ENCODE measurements at regions not wholly inside any gene's neighbourhood (a gene's known extent, or its start where the extent isn't known, plus 50 kb on each side); places are given as distances from the start of the nearest gene placed in this dataset.

GRCh38 chr11:10936626-10937384 lies 79.0 kb upstream of the ZBED5 start:
- FAIRE-seq (no peak), ATAC-seq (no peak), DNase-seq (ENCODE audit: low read depth, low spot score) (no peak)
- intact Hi-C loops (cut with micrococcal nuclease; ENCODE audit: unreplicated experiment): loop anchor here (10.0 kb wide), 1 partner anchor 218 kb away; no protein-coding TSS in a partner anchor
- Histone ChIP-seq H2AFZ (ENCODE audit: control insufficient read depth, low read depth, low read length) (no peak overlapping the region), H4K20me1 (ENCODE audit: control insufficient read depth, insufficient read depth) (no peaks in the 10 kb centered on the region), H3K27ac (ENCODE audit: control insufficient read depth, insufficient read depth) (no peak overlapping the region), H3K36me3 (ENCODE audit: control insufficient read depth in 2 of 2, insufficient read depth in 2 of 2, low read length in 1 of 2) (no peaks in the 10 kb centered on the region), H3K27me3 (replicated peaks in 1 of 2; ENCODE audit: control insufficient read depth in 2 of 2, insufficient read depth in 2 of 2, low read length in 1 of 2) (peaks cover 2 to 3% of the 10 kb centered on the region in 2 experiments; a peak in 2 of 4 replicates), H3K4me3 (no peak overlapping the region), H3K9me3 (replicated peaks; ENCODE audit: control insufficient read depth, insufficient read depth, low read length) (no peaks in the 10 kb centered on the region), H3K79me2 (ENCODE audit: control insufficient read depth, insufficient read depth, low read length) (no peaks in the 10 kb centered on the region), H3K4me1 (ENCODE audit: control insufficient read depth, insufficient read depth, low read length) (no peaks in the 10 kb centered on the region), H3K4me2 (ENCODE audit: control insufficient read depth, insufficient read depth) (no peak overlapping the region), H3K9ac (ENCODE audit: control insufficient read depth, insufficient read depth, low read length) (no peak overlapping the region)
- ChIA-PET POLR2A (no interaction called here), SMC1A (ENCODE audit: uncharacterized antibody, unreplicated experiment) (interaction anchor here (1.0 to 1.3 kb wide), 3 partner anchors 32 to 85 kb away, joined by 3 read pairs; no protein-coding TSS in a partner anchor), RAD21 (ENCODE audit: unreplicated experiment) (interaction anchor here (0.9 kb wide), 1 partner anchor 78 kb away, joined by 3 read pairs; no protein-coding TSS in a partner anchor), CTCF (interaction anchor here (0.9 to 5.4 kb wide), 6 partner anchors 74 to 166 kb away, joined by 3 to 91 read pairs (median 6); no protein-coding TSS in a partner anchor)
- TF ChIP-seq NRF1 (conservative IDR thresholded peaks at IDR 0.05; ENCODE audit: low read depth, low read length): no peak
- TF ChIP-seq CHD4 (IDR thresholded peaks at IDR 0.05): no peak
- TF ChIP-seq, protein P1, sequence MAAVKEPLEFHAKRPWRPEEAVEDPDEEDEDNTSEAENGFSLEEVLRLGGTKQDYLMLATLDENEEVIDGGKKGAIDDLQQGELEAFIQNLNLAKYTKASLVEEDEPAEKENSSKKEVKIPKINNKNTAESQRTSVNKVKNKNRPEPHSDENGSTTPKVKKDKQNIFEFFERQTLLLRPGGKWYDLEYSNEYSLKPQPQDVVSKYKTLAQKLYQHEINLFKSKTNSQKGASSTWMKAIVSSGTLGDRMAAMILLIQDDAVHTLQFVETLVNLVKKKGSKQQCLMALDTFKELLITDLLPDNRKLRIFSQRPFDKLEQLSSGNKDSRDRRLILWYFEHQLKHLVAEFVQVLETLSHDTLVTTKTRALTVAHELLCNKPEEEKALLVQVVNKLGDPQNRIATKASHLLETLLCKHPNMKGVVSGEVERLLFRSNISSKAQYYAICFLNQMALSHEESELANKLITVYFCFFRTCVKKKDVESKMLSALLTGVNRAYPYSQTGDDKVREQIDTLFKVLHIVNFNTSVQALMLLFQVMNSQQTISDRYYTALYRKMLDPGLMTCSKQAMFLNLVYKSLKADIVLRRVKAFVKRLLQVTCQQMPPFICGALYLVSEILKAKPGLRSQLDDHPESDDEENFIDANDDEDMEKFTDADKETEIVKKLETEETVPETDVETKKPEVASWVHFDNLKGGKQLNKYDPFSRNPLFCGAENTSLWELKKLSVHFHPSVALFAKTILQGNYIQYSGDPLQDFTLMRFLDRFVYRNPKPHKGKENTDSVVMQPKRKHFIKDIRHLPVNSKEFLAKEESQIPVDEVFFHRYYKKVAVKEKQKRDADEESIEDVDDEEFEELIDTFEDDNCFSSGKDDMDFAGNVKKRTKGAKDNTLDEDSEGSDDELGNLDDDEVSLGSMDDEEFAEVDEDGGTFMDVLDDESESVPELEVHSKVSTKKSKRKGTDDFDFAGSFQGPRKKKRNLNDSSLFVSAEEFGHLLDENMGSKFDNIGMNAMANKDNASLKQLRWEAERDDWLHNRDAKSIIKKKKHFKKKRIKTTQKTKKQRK (IDR thresholded peaks at IDR 0.05; ENCODE audit: low read depth, low read length): no peak
- TF ChIP-seq BHLHE40 (IDR thresholded peaks at IDR 0.05; ENCODE audit: borderline replicate concordance in 1 of 2, low read depth in 2 of 2, low read length in 1 of 2): no peak
- no peak for TF ChIP-seq ZBTB40 (IDR thresholded peaks at IDR 0.05; ENCODE audit: borderline replicate concordance)
- TF ChIP-seq BACH1 (IDR thresholded peaks at IDR 0.05; ENCODE audit: borderline replicate concordance): no peak
- TF ChIP-seq SRF (IDR thresholded peaks at IDR 0.05; ENCODE audit: low read depth in 2 of 2, low read length in 2 of 2): no peak
- TF ChIP-seq RAD21 (IDR thresholded peaks at IDR 0.05; ENCODE audit: insufficient read depth, low read depth, low read length): no peak
- TF ChIP-seq BRCA1 (IDR thresholded peaks at IDR 0.05; ENCODE audit: low read depth, low read length): no peak
- no peak for TF ChIP-seq ZNF24 (IDR thresholded peaks at IDR 0.05)
- TF ChIP-seq STAT3 (IDR thresholded peaks at IDR 0.05; ENCODE audit: low read depth, low read length): no peak
- no peak for TF ChIP-seq JUND (IDR thresholded peaks at IDR 0.05; ENCODE audit: low read depth, low read length)
- in situ Hi-C loops (cut with MboI): no loop called here
- no TSS peak for BruUV-seq (replicated peaks)
- 66% methylated on average over 5 of the region's 5 CpGs for WGBS (ENCODE audit: insufficient coverage, insufficient replicate concordance, low lambda C conversion rate, missing lambda C conversion rate)
